Fibroblast of lung (primary cell): ENCODE measurements at regions not wholly inside any gene's neighbourhood (a gene's known extent, or its start where the extent isn't known, plus 50 kb on each side); places are given as distances from the start of the nearest gene placed in this dataset.

ENCODE experiments used
- DNase-seq, 2 donors: peaks; one replicate each; pipeline versions ENCODE4 v3.0.0 to v3.0.0-alpha.2; 2010; ENCODE audit warnings: low read depth in 2 of 2
- H2AFZ ChIP-seq: 2 replicates; pipeline ENCODE4 v1.5.1; 2012; ENCODE audit warnings: low read length, control low read depth, inconsistent platforms
- H3K27ac ChIP-seq: 2 replicates; pipeline ENCODE4 v1.5.1; 2011; ENCODE audit warnings: low read length, control low read depth; ENCODE audit not compliant: insufficient read depth
- H3K27me3 ChIP-seq: 2 replicates; pipeline ENCODE4 v1.5.1; 2011; ENCODE audit warnings: mild to moderate bottlenecking, low read length; ENCODE audit not compliant: control insufficient read depth, insufficient read depth
- H3K36me3 ChIP-seq: 2 replicates; pipeline ENCODE4 v1.5.1; 2011; ENCODE audit warnings: low read length; ENCODE audit not compliant: control insufficient read depth, insufficient read depth
- H3K4me1 ChIP-seq: 2 replicates; pipeline ENCODE4 v1.5.1; 2011; ENCODE audit warnings: low read length; ENCODE audit not compliant: control insufficient read depth, insufficient read depth; ENCODE audit errors: extremely low read depth
- H3K4me2 ChIP-seq: 2 replicates; pipeline ENCODE4 v1.5.1; 2011; ENCODE audit warnings: low read length, control low read depth; ENCODE audit not compliant: insufficient read depth; ENCODE audit errors: extremely low read depth
- H3K4me3 ChIP-seq, 4 experiments: fragments of 200-600 bp in 1 of 4; sonication (generic) in 1 of 4; replicated peaks in 1 of 4; 2 replicates each; pipeline ENCODE4 v1.5.1; 2011 to 2016; ENCODE audit warnings: low read length in 4 of 4, low read depth in 3 of 4, mild to moderate bottlenecking in 3 of 4, control low read depth in 2 of 4, inconsistent platforms in 1 of 4, mixed read lengths in 1 of 4; ENCODE audit not compliant: insufficient read depth in 1 of 4; ENCODE audit errors: control extremely low read depth in 1 of 4
- H3K79me2 ChIP-seq: 2 replicates; pipeline ENCODE4 v1.5.1; 2012; ENCODE audit warnings: mild to moderate bottlenecking, low read length, inconsistent platforms; ENCODE audit not compliant: control insufficient read depth, insufficient read depth
- H3K9ac ChIP-seq: 2 replicates; pipeline ENCODE4 v1.5.1; 2011; ENCODE audit warnings: mild to moderate bottlenecking, low read length, control low read depth; ENCODE audit not compliant: insufficient read depth
- H3K9me3 ChIP-seq: 2 replicates; pipeline ENCODE4 v1.5.1; 2012; ENCODE audit warnings: low read depth, low read length; ENCODE audit not compliant: control insufficient read depth, insufficient read depth
- H4K20me1 ChIP-seq: 2 replicates; pipeline ENCODE4 v1.5.1; 2011; ENCODE audit warnings: low read length; ENCODE audit not compliant: control insufficient read depth, insufficient read depth; ENCODE audit errors: extremely low read depth
- EZH2 ChIP-seq: IDR thresholded peaks from 2 replicates; pipeline ENCODE4 v1.5.1; 2012; ENCODE audit warnings: low read length, control low read depth, mild to moderate bottlenecking; ENCODE audit errors: missing control alignments
- TF ChIP-seq, protein P1 (sequence below), 2 donors: IDR thresholded peaks in 1 of 2; conservative IDR thresholded peaks in 1 of 2; 1 replicate in 1 of 2; 2 replicates in 1 of 2; pipeline ENCODE4 v1.5.1; 2011 to 2012; ENCODE audit warnings: low read length in 2 of 2, control low read depth in 1 of 2, inconsistent platforms in 1 of 2, low read depth in 1 of 2, mild to moderate bottlenecking in 1 of 2

DNA sequence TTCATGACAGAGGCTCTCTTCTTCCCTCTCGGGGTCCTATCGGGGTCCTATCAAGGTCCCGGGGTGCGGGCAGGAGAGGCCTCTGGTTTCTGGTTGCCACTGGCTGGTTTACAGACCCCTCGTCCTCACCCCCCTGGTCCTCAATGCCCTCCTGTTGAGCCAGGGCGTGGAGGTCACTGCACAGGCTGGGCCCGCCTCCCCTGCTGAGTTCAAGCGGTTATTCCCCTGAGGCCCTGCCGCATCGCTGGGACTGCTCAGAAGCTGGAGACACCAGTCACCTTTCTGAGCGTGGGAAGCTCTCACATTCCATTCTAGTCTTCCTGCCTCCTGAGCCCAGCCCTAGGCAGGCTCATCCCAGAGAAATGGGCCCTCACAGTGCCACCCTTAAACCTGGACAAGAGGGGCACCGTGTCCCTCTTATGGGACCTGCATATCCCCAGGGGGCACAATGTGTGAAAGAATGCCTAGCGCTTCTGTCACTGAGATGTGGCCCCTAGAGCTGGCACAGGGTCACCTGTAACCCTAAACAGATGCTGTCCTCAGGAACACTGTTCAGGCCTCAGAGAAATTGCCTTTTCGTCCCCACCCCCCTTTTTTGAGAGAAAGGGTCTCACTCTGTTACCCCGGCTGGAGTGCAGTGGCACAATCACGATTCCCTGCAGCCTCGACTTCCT lies 177.7 kb upstream of the RGS6 start:
- Histone ChIP-seq H2AFZ (no peak overlapping the region), H4K20me1 (no peaks in the 10 kb centered on the region), H3K79me2 (no peaks in the 10 kb centered on the region), H3K4me2 (no peak overlapping the region), H3K4me1 (peaks cover 2% of the 10 kb centered on the region), H3K36me3 (no peaks in the 10 kb centered on the region), H3K9ac (no peak overlapping the region), H3K9me3 (no peaks in the 10 kb centered on the region), H3K27ac (no peak overlapping the region), H3K4me3 (no peak overlapping the region), H3K27me3 (no peaks in the 10 kb centered on the region)
- DNase-seq = no peak
- TF ChIP-seq EZH2 = no peak
- TF ChIP-seq, protein P1, sequence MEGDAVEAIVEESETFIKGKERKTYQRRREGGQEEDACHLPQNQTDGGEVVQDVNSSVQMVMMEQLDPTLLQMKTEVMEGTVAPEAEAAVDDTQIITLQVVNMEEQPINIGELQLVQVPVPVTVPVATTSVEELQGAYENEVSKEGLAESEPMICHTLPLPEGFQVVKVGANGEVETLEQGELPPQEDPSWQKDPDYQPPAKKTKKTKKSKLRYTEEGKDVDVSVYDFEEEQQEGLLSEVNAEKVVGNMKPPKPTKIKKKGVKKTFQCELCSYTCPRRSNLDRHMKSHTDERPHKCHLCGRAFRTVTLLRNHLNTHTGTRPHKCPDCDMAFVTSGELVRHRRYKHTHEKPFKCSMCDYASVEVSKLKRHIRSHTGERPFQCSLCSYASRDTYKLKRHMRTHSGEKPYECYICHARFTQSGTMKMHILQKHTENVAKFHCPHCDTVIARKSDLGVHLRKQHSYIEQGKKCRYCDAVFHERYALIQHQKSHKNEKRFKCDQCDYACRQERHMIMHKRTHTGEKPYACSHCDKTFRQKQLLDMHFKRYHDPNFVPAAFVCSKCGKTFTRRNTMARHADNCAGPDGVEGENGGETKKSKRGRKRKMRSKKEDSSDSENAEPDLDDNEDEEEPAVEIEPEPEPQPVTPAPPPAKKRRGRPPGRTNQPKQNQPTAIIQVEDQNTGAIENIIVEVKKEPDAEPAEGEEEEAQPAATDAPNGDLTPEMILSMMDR (conservative IDR thresholded peaks at IDR 0.05 in 1 of 2, IDR thresholded peaks at IDR 0.05 in 1 of 2; ENCODE audit: low read depth in 1 of 2, low read length in 2 of 2) = no peak

DNA sequence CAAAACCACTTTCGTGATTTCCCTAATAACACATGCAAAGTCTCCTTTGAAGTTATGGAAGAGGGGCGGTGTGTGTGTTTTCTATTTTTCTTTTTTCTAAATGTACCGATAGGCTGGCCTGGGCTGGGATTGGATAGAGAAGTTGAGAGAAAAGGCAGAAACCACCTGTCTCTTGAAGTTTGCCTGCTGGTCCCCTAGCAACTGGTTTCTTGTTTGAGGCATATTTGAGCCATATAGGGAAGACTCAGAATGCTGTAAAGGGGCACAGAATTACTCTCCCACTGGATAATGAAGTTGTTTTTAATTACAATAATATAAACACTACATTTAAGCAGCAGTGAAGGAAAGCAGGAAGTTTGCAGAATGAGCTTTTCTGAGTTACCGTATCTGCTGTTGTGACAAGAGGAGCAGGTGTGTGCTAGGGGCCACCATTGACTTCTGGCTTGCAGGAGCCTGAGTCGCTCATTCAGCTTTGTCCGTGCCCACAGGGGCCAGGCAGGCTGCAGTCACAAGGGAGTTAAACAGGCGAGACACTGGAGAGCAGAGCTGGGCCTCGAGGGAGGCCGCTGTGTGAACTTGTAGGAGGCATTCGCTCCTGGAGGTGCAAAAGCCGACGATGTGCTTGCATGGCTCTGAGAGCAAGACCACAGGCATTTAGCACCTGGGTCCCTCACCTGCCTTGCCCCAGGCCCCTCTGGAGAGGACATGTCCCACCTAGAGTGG lies 173.8 kb upstream of the RGS6 start:
- H3K4me2 ChIP-seq = no peak overlapping the region
- no peak overlapping the region for H3K9ac ChIP-seq
- no peaks in the 10 kb centered on the region for H3K36me3 ChIP-seq
- DNase-seq = no peak
- no peaks in the 10 kb centered on the region for H3K27me3 ChIP-seq
- H3K9me3 ChIP-seq = no peaks in the 10 kb centered on the region
- no peak overlapping the region for H3K27ac ChIP-seq
- H4K20me1 ChIP-seq = no peaks in the 10 kb centered on the region
- no peak overlapping the region for H3K4me3 ChIP-seq
- no peaks in the 10 kb centered on the region for H3K79me2 ChIP-seq
- H2AFZ ChIP-seq = no peak overlapping the region
- H3K4me1 ChIP-seq = peaks cover under 1% of the 10 kb centered on the region
- TF ChIP-seq EZH2 = no peak
- TF ChIP-seq, protein P1 (conservative IDR thresholded peaks at IDR 0.05 in 1 of 2, IDR thresholded peaks at IDR 0.05 in 1 of 2; ENCODE audit: low read depth in 1 of 2, low read length in 2 of 2) = no peak

DNA sequence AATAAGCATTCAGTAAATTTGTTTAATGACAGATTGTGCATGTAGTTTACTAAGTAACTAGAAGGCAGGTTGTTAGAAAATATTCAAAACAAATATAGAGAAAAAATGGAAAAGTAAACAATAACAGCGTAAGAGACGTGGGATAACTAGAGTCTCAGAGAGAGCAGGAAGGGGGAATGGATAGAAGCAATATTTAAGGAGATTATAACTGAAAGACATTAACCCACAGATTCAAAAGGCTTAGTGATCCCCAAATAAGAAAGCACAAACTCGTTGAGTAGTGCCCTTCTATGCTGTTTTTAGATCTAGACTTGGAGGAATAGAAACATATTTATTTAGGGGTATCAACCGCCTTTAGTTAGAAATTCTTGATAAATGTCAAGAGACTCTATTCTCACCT lies 169.7 kb upstream of the RGS6 start:
- Histone ChIP-seq H3K36me3 (no peaks in the 10 kb centered on the region), H3K27ac (no peak overlapping the region), H3K79me2 (no peaks in the 10 kb centered on the region), H3K27me3 (no peaks in the 10 kb centered on the region), H3K9ac (no peak overlapping the region), H3K4me1 (no peaks in the 10 kb centered on the region), H3K9me3 (no peaks in the 10 kb centered on the region), H3K4me3 (no peak overlapping the region), H3K4me2 (no peak overlapping the region), H4K20me1 (no peaks in the 10 kb centered on the region), H2AFZ (no peak overlapping the region)
- TF ChIP-seq EZH2 = no peak
- TF ChIP-seq, protein P1 (conservative IDR thresholded peaks at IDR 0.05 in 1 of 2, IDR thresholded peaks at IDR 0.05 in 1 of 2; ENCODE audit: low read depth in 1 of 2, low read length in 2 of 2) = no peak
- DNase-seq = no peak
